MCF 10A (cell line): ENCODE measurements at regions not wholly inside any gene's neighbourhood (a gene's known extent, or its start where the extent isn't known, plus 50 kb on each side); places are given as distances from the start of the nearest gene placed in this dataset.

Source experiments
- BruUV-seq: library from RNA; stranded (reverse); fragments of 400-500 nt; replicated peaks from 2 replicates; lab custom pipeline; 2021; lab: Mats Ljungman, UMichigan
- CTCF ChIA-PET: fragments of 300-600 bp; sonication (Branson Sonifier 250); formaldehyde crosslinking; extraction: SDS; loops from one replicate; lab custom pipeline; 2021; ENCODE audit warnings: antibody characterized with exemption, inconsistent platforms; lab: Yijun Ruan, JAX
- POLR2A ChIA-PET: fragments of 300-600, 350-650 bp; sonication (Branson Sonifier 250); formaldehyde crosslinking; extraction: SDS; loops from one replicate; lab custom pipeline; 2020; ENCODE audit warnings: antibody characterized with exemption, inconsistent platforms; lab: Yijun Ruan, JAX
- DNase-seq: peaks from one replicate; pipeline ENCODE4 v3.0.0-alpha.2; 2018; ENCODE audit not compliant: unreplicated experiment
- H3K27ac Mint-ChIP-seq: one replicate; pipeline ENCODE4 v1.8.0; 2022; ENCODE audit warnings: mild to moderate bottlenecking, low read depth, mixed read lengths; ENCODE audit not compliant: unreplicated experiment
- H3K27me3 Mint-ChIP-seq: one replicate; pipeline ENCODE4 v1.8.0; 2022; ENCODE audit warnings: mixed read lengths; ENCODE audit not compliant: insufficient read depth, unreplicated experiment
- H3K36me3 Mint-ChIP-seq: one replicate; pipeline ENCODE4 v1.8.0; 2022; ENCODE audit warnings: mild to moderate bottlenecking, moderate library complexity, mixed read lengths; ENCODE audit not compliant: insufficient read depth, unreplicated experiment
- H3K4me1 Mint-ChIP-seq: one replicate; pipeline ENCODE4 v1.8.0; 2022; ENCODE audit warnings: mixed read lengths; ENCODE audit not compliant: insufficient read depth, unreplicated experiment
- H3K4me3 Mint-ChIP-seq: one replicate; pipeline ENCODE4 v1.8.0; 2022; ENCODE audit warnings: mild to moderate bottlenecking, moderate library complexity, mixed read lengths; ENCODE audit not compliant: unreplicated experiment
- H3K9me3 Mint-ChIP-seq: one replicate; pipeline ENCODE4 v1.8.0; 2022; ENCODE audit warnings: mixed read lengths; ENCODE audit not compliant: unreplicated experiment
- CTCF ChIP-seq: fragments of 200-600 bp; IDR thresholded peaks from one replicate; pipeline ENCODE4 v1.8.0; 2022; ENCODE audit warnings: antibody characterized with exemption, mild to moderate bottlenecking; ENCODE audit not compliant: unreplicated experiment
- intact Hi-C: fragments of 100-400 bp; cut with micrococcal nuclease; formaldehyde crosslinking; loops from 2 replicates; pipeline ENCODE4 v1.14.1; 2022

- H3K9me3 Mint-ChIP-seq, result no peaks in the 10 kb centered on the region
- ChIA-PET POLR2A (interaction anchor here (0.6 to 1.0 kb wide), 2 partner anchors 51 to 369 kb away, joined by 3 read pairs; no protein-coding TSS in a partner anchor), CTCF (interaction anchor here (0.5 to 1.3 kb wide), 3 partner anchors 15 to 138 kb away, joined by 3 to 5 read pairs (median 4); no protein-coding TSS in a partner anchor)
- H3K27ac Mint-ChIP-seq, result no peak overlapping the region
- intact Hi-C loops, result no loop called here
- no peaks in the 10 kb centered on the region for H3K36me3 Mint-ChIP-seq
- H3K4me1 Mint-ChIP-seq, result peaks cover 3% of the 10 kb centered on the region
- DNase-seq, result peak; percentile 42
- no peak for TF ChIP-seq CTCF
- no peak overlapping the region for H3K4me3 Mint-ChIP-seq
- H3K27me3 Mint-ChIP-seq, result peaks cover 22% of the 10 kb centered on the region
- no TSS peak for BruUV-seq
Observed at GRCh38 chr11:11178671-11179638, 174.1 kb downstream of the CSNK2A3 start.

- ChIA-PET CTCF (no interaction called here), POLR2A (interaction anchor here (0.6 kb wide), 1 partner anchor 34 kb away, joined by 3 read pairs; no protein-coding TSS in a partner anchor)
- Mint-ChIP-seq H3K36me3 (no peaks in the 10 kb centered on the region), H3K4me1 (peaks cover 13% of the 10 kb centered on the region), H3K4me3 (no peak overlapping the region), H3K9me3 (no peaks in the 10 kb centered on the region), H3K27me3 (peaks cover 7% of the 10 kb centered on the region), H3K27ac (no peak overlapping the region)
- no peak for DNase-seq
- BruUV-seq, result no TSS peak
- TF ChIP-seq CTCF, result no peak
- intact Hi-C loops, result no loop called here
Observed at GRCh38 chr11:11177156-11177808, 175.8 kb downstream of the CSNK2A3 start.

- H3K27me3 Mint-ChIP-seq, result no peaks in the 10 kb centered on the region
- peak; percentile 58 for DNase-seq
- peaks cover 13% of the 10 kb centered on the region for H3K4me1 Mint-ChIP-seq
- intact Hi-C loops, result no loop called here
- H3K27ac Mint-ChIP-seq, result no peak overlapping the region
- ChIA-PET POLR2A (interaction anchor here (1.2 kb wide), 1 partner anchor 17 kb away, joined by 3 read pairs; no protein-coding TSS in a partner anchor), CTCF (interaction anchor here (0.6 to 1.3 kb wide), 4 partner anchors 18 to 147 kb away, joined by 3 to 5 read pairs (median 3); no protein-coding TSS in a partner anchor)
- no peaks in the 10 kb centered on the region for H3K36me3 Mint-ChIP-seq
- no peak overlapping the region for H3K4me3 Mint-ChIP-seq
- no TSS peak for BruUV-seq
- TF ChIP-seq CTCF, result no peak
- H3K9me3 Mint-ChIP-seq, result no peaks in the 10 kb centered on the region
Observed at GRCh38 chr11:11173316-11174025, 179.6 kb downstream of the CSNK2A3 start.
